GM12873 (cell line): ENCODE measurements at regions not wholly inside any gene's neighbourhood (a gene's known extent, or its start where the extent isn't known, plus 50 kb on each side); places are given as distances from the start of the nearest gene placed in this dataset.

Experiments used
- TF ChIP-seq, protein P1 (sequence below): IDR thresholded peaks from 2 replicates; pipeline ENCODE4 v1.5.1; 2012; ENCODE audit warnings: low read depth, mild to moderate bottlenecking, moderate library complexity, low read length, control low read depth; ENCODE audit not compliant: insufficient read depth; ENCODE audit errors: missing control alignments

DNA sequence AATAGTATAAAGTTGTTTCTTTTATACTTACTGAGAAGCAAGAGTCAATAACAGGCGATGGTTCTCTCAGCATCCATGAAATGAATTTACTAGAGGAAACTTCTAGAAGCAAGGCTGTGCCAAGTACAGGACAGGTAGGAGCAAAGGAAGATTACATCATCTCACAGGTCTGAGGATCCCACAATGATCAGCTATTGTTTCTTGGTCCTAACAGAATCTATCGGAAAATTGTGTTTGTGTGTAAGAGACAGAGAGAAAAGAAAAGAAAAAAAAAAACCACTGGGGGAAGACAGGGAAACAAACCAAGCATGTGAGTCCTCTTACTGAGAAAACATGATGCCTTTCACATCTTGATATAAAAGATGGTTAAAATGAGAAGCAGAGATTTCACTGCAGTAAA, 535.0 kb upstream of the NRP1 start:
- TF ChIP-seq, protein P1, sequence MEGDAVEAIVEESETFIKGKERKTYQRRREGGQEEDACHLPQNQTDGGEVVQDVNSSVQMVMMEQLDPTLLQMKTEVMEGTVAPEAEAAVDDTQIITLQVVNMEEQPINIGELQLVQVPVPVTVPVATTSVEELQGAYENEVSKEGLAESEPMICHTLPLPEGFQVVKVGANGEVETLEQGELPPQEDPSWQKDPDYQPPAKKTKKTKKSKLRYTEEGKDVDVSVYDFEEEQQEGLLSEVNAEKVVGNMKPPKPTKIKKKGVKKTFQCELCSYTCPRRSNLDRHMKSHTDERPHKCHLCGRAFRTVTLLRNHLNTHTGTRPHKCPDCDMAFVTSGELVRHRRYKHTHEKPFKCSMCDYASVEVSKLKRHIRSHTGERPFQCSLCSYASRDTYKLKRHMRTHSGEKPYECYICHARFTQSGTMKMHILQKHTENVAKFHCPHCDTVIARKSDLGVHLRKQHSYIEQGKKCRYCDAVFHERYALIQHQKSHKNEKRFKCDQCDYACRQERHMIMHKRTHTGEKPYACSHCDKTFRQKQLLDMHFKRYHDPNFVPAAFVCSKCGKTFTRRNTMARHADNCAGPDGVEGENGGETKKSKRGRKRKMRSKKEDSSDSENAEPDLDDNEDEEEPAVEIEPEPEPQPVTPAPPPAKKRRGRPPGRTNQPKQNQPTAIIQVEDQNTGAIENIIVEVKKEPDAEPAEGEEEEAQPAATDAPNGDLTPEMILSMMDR, result no peak

DNA sequence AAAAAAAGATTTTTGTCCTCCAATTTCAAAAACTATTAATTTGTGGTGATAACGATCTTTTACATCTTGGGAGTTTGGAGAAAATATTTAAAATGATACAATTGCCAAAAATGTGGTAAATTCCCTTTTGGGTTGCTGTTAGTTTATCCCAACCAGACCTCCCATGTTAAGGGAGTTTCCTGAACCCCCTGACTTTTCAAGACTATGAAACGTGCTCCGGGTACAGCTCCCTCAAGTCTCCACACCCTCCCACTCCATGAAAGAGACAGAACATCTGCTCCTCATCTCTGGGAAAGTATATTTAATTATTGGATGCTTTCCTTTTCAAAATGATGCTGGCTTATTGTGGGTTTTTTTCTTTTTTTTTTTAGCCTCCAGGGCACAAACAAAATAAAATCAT, 534.6 kb upstream of the NRP1 start:
- TF ChIP-seq, protein P1, result no peak

DNA sequence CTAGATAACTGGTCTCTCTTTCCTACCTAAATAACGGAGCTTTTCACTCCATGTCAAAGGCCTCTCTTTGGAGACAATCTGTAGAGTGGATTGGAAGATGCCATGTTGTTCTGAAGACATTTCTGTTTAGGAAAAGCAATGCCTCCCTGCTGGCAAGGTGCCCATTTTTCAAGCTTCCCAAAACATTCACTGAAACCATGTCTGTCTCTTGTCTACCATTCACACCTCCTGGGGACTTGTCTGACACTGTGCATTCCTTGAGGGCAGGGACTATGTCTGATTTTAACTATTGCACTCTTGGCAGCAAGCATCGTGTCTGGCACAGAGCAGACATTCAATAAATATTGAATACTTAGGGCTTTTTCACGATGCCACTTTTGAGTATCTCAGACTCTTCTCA, 528.9 kb upstream of the NRP1 start:
- TF ChIP-seq, protein P1, result no peak

- TF ChIP-seq, protein P1, result no peak
Measured at GRCh38 chr10:33862536-33863105, 528.2 kb upstream of the NRP1 start.

DNA sequence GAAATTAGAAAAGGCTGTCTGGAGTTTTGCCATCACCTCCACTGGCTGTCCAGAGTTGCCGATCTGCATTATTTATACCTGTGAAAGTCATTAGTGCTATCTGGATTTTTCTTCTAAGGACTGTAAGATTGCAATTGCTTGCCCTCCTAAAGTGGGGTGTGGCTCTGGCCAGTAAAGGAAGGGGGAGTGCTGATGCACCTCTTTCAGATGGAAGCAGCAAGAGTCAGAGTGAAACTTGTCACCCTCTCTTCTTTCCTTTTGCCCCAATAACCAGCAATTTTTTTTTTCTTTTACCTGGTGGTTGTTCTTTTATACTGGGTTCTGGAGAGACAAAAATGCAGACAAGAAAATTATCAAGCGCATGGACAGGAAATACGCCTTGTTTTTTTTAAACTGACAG, 527.4 kb upstream of the NRP1 start:
- TF ChIP-seq, protein P1, result no peak

DNA sequence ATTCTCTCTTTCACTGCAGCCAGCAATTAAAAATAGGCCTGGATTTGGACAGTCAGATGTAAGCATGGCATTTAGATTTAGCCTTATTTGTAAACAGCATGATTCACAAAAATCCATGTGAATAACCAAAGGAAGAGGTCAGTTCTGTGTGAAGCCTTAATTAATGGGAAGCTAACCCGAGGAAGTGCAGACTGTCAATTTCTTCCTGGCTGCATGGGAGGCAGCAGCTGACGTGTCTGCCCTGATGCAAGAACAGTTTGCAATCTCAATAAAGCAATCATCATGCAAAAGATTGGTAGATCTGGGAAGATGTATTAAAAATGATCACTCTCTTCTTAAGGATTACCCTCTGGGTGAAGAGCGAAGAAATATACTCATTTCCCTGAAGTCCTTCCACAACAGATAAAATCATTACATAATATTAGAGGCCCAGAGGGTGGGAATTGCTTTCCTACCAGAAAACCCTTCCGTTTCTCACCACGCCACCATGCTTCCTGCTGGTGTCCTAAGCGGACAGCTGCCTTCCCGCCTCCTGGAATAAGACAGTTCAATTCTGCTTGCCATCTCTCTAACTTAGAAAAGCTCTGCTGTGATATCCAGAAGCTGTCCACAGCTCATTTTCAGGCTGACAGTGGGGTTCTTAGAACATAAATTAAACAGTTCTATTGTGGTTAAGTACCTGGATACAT, 526.7 kb upstream of the NRP1 start:
- TF ChIP-seq, protein P1, result no peak

DNA sequence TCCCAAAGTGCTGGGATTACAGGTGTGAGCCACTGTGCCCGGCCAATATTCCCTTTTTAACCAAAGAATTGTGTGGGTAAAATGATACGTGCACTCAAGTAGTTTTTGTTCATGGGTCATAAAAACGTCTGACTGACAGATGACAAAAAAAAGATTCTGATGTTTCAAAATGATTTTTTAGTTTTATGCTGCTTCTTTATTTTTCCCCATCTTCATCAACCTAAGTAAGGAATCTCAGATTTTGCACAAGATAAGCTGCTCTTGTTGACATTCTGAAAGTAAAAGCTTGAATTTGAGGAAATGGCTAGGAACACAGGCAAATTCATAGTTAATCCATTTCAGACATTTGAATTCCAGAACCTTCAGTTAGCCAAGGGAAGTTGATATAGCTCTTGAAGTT, 526.1 kb upstream of the NRP1 start:
- TF ChIP-seq, protein P1, result no peak
